GM19395 (cell line): ENCODE measurements at regions not wholly inside any gene's neighbourhood (a gene's known extent, or its start where the extent isn't known, plus 50 kb on each side); places are given as distances from the start of the nearest gene placed in this dataset.

Source experiments
- ATAC-seq: cut with Tn5 transposase; IDR thresholded peaks from one replicate; pipeline ENCODE4 v1.9.1; 2021; ENCODE audit warnings: mild to moderate bottlenecking, moderate library complexity; ENCODE audit not compliant: unreplicated experiment

- no peak for ATAC-seq
Measured at GRCh38 chr5:164359260-164360255, 854.1 kb downstream of the MAT2B start.

GRCh38 chr5:164360589-164360988, 855.2 kb downstream of the MAT2B start:
- no peak for ATAC-seq

- no peak for ATAC-seq
Measured at GRCh38 chr5:164361986-164362385, 856.6 kb downstream of the MAT2B start.

- ATAC-seq: no peak
Measured at GRCh38 chr5:164362835-164363234, 857.4 kb downstream of the MAT2B start.

GRCh38 chr5:164364237-164365208, 859.1 kb downstream of the MAT2B start:
- ATAC-seq: no peak

- no peak for ATAC-seq
Measured at GRCh38 chr5:164370841-164371240, 865.4 kb downstream of the MAT2B start.

- no peak for ATAC-seq
Measured at GRCh38 chr5:164372892-164373291, 867.5 kb downstream of the MAT2B start.

GRCh38 chr5:164373876-164374275, 868.5 kb downstream of the MAT2B start:
- ATAC-seq: no peak

GRCh38 chr5:164375051-164375450, 869.6 kb downstream of the MAT2B start:
- no peak for ATAC-seq

GRCh38 chr5:164376843-164377242, 871.4 kb downstream of the MAT2B start:
- no peak for ATAC-seq

GRCh38 chr5:164377746-164378145, 872.3 kb downstream of the MAT2B start:
- no peak for ATAC-seq

- no peak for ATAC-seq
Measured at GRCh38 chr5:164383662-164384061, 878.2 kb downstream of the MAT2B start.

- ATAC-seq: no peak
Measured at GRCh38 chr5:164392531-164392930, 887.1 kb downstream of the MAT2B start.

- ATAC-seq: no peak
Measured at GRCh38 chr5:164394686-164395194, 889.3 kb downstream of the MAT2B start.

GRCh38 chr5:164412531-164412930, 907.1 kb downstream of the MAT2B start:
- no peak for ATAC-seq

GRCh38 chr5:164420161-164420560, 914.7 kb downstream of the MAT2B start:
- no peak for ATAC-seq

GRCh38 chr5:164422400-164422799, 917.0 kb downstream of the MAT2B start:
- no peak for ATAC-seq

GRCh38 chr5:164431634-164432304, 926.4 kb downstream of the MAT2B start:
- ATAC-seq: no peak

GRCh38 chr5:164433106-164433870, 927.9 kb downstream of the MAT2B start:
- ATAC-seq: no peak

- no peak for ATAC-seq
Measured at GRCh38 chr5:164435576-164435975, 930.2 kb downstream of the MAT2B start.
